CD14-positive monocyte (primary cell): ENCODE measurements at regions not wholly inside any gene's neighbourhood (a gene's known extent, or its start where the extent isn't known, plus 50 kb on each side); places are given as distances from the start of the nearest gene placed in this dataset.

Experiments used
- DNase-seq, 3 donors: peaks; one replicate each; pipeline ENCODE4 v3.0.0-alpha.2; 2011 to 2022
- H2AFZ ChIP-seq: 2 replicates; pipeline ENCODE4 v1.6.0; 2012; ENCODE audit warnings: mild to moderate bottlenecking, low read depth, low read length, inconsistent platforms; ENCODE audit not compliant: insufficient read depth, poor library complexity, severe bottlenecking
- H3K27ac ChIP-seq, 2 donors: 1 replicate in 1 of 2; 2 replicates in 1 of 2; pipeline ENCODE4 v1.5.1; 2012 to 2013; ENCODE audit warnings: low read length in 2 of 2, control low read depth in 1 of 2, inconsistent platforms in 1 of 2, low read depth in 1 of 2, mild to moderate bottlenecking in 1 of 2
- H3K27me3 ChIP-seq, 2 donors: one replicate each; pipeline versions ENCODE4 v1.6.0 to v1.6.1; 2011 to 2013; ENCODE audit warnings: low read length in 2 of 2; ENCODE audit not compliant: control insufficient read depth in 2 of 2, insufficient read depth in 2 of 2
- H3K36me3 ChIP-seq, 2 donors: replicated peaks in 1 of 2; 1 replicate in 1 of 2; 2 replicates in 1 of 2; pipeline versions ENCODE4 v1.5.1 to v1.6.1; 2012 to 2013; ENCODE audit warnings: low read length in 2 of 2, control low read depth in 1 of 2, inconsistent platforms in 1 of 2, mild to moderate bottlenecking in 1 of 2; ENCODE audit not compliant: insufficient read depth in 2 of 2, control insufficient read depth in 1 of 2
- H3K4me1 ChIP-seq, 2 donors: 1 replicate in 1 of 2; 2 replicates in 1 of 2; pipeline versions ENCODE4 v1.5.1 to v1.6.1; 2012 to 2013; ENCODE audit warnings: low read length in 2 of 2, control low read depth in 1 of 2, inconsistent platforms in 1 of 2, mild to moderate bottlenecking in 1 of 2, moderate library complexity in 1 of 2; ENCODE audit not compliant: insufficient read depth in 2 of 2, control insufficient read depth in 1 of 2
- H3K4me2 ChIP-seq: replicated peaks from 2 replicates; pipeline ENCODE3; 2012; ENCODE audit warnings: low read length, moderate library complexity, mild to moderate bottlenecking; ENCODE audit not compliant: poor library complexity, severe bottlenecking; ENCODE audit errors: extremely low read depth
- H3K4me3 ChIP-seq, 3 experiments: fragments of 200-600 bp in 1 of 3; sonication (generic) in 1 of 3; replicated peaks in 1 of 3; 1 replicate in 2 of 3; 2 replicates in 1 of 3; pipeline ENCODE4 v1.5.1; 2011 to 2013; ENCODE audit warnings: low read length in 3 of 3, mild to moderate bottlenecking in 3 of 3, control low read depth in 2 of 3, low read depth in 2 of 3, inconsistent platforms in 1 of 3, moderate library complexity in 1 of 3
- H3K79me2 ChIP-seq: 2 replicates; pipeline ENCODE4 v1.6.0; 2012; ENCODE audit warnings: mild to moderate bottlenecking, control low read depth, inconsistent platforms, low read length, moderate library complexity; ENCODE audit not compliant: insufficient read depth
- H3K9ac ChIP-seq: 2 replicates; pipeline ENCODE4 v1.6.0; 2017; ENCODE audit warnings: low read length, mild to moderate bottlenecking; ENCODE audit not compliant: insufficient read depth, poor library complexity, severe bottlenecking
- H3K9me3 ChIP-seq, 2 donors: replicated peaks in 1 of 2; 1 replicate in 1 of 2; 2 replicates in 1 of 2; pipeline versions ENCODE4 v1.5.1 to v1.6.1; 2012 to 2013; ENCODE audit warnings: low read length in 2 of 2, control low read depth in 1 of 2; ENCODE audit not compliant: control insufficient read depth in 1 of 2, insufficient read depth in 1 of 2
- H4K20me1 ChIP-seq: 2 replicates; pipeline ENCODE4 v1.6.0; 2012; ENCODE audit warnings: mild to moderate bottlenecking, low read length, control low read depth, moderate library complexity; ENCODE audit not compliant: insufficient read depth
- H3K27ac Mint-ChIP-seq, 7 donors: one replicate each; pipeline ENCODE4 v1.8.0; 2020; ENCODE audit warnings: mild to moderate bottlenecking in 7 of 7, mixed read lengths in 7 of 7, moderate library complexity in 6 of 7, inconsistent platforms in 2 of 7
- H3K27me3 Mint-ChIP-seq, 3 donors: one replicate each; pipeline ENCODE4 v1.8.0; 2021 to 2022; ENCODE audit warnings: low read depth in 3 of 3, mild to moderate bottlenecking in 3 of 3, mixed read lengths in 3 of 3, moderate library complexity in 3 of 3, inconsistent platforms in 1 of 3
- H3K36me3 Mint-ChIP-seq, 2 donors: one replicate each; pipeline ENCODE4 v1.8.0; 2020; ENCODE audit warnings: mixed read lengths in 2 of 2, inconsistent platforms in 1 of 2, mild to moderate bottlenecking in 1 of 2
- H3K4me1 Mint-ChIP-seq: one replicate; pipeline ENCODE4 v1.8.0; 2020; ENCODE audit warnings: mild to moderate bottlenecking, mixed read lengths
- H3K4me3 Mint-ChIP-seq, 2 donors: one replicate each; pipeline ENCODE4 v1.8.0; 2020; ENCODE audit warnings: mild to moderate bottlenecking in 2 of 2, mixed read lengths in 2 of 2, moderate library complexity in 1 of 2
- H3K9me3 Mint-ChIP-seq, 7 donors: one replicate each; pipeline ENCODE4 v1.8.0; 2020 to 2022; ENCODE audit warnings: mixed read lengths in 7 of 7, mild to moderate bottlenecking in 6 of 7, moderate library complexity in 6 of 7, inconsistent platforms in 2 of 7
- WGBS: methylation state at CpG from one replicate; pipeline ENCODE4 v1.1.5; 2013; ENCODE audit warnings: missing lambda C conversion rate; ENCODE audit not compliant: insufficient coverage; 5-methylcytosine and 5-hydroxymethylcytosine counted together
- intact Hi-C, 2 donors: fragments of 100-400 bp; cut with micrococcal nuclease; formaldehyde crosslinking; loops; one replicate each; pipeline versions ENCODE4 v1.15.0 to v1.15.1; 2023
- TF ChIP-seq, protein P1 (sequence below): fragments of 200-600 bp; IDR thresholded peaks from one replicate; pipeline ENCODE4 v1.8.0; 2022; ENCODE audit warnings: antibody characterized with exemption, mild to moderate bottlenecking

DNA sequence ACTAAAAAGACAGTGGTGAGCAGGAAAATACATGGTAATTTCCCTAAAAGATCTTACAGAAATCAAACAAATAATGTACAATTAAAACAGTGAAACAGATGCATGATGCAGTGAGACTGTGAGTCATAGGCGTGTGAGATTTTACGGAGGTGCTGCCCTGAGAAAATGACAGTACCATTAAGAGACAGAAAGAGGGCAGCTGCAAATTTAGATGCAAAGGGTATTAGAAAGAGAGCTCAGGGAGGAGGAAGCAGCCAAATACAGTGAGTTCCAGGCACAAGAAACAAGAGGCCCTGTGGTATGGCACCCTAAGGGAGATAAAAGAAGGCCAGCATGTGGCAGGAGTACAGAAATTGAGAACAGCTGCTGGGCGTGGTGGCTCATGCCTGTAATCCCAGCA is 88.5 kb upstream of the FIBIN start:
- intact Hi-C loops = no loop called here
- 81% methylated on average over 3 of the region's 3 CpGs for WGBS
- Histone ChIP-seq H3K27me3 (no peaks in the 10 kb centered on the region), H3K4me3 (no peak overlapping the region), H3K36me3 (no peaks in the 10 kb centered on the region), H4K20me1 (no peaks in the 10 kb centered on the region), H3K4me2 (no peak overlapping the region), H3K79me2 (no peaks in the 10 kb centered on the region), H2AFZ (no peak overlapping the region), H3K4me1 (no peaks in the 10 kb centered on the region), H3K27ac (no peak overlapping the region), H3K9ac (no peak overlapping the region), H3K9me3 (no peaks in the 10 kb centered on the region)
- DNase-seq = no peak
- Mint-ChIP-seq H3K27me3 (no peaks in the 10 kb centered on the region), H3K9me3 (peaks cover 0 to 5% (median 0%) of the 10 kb centered on the region in 7 donors), H3K36me3 (no peaks in the 10 kb centered on the region), H3K4me3 (no peak overlapping the region), H3K4me1 (no peaks in the 10 kb centered on the region), H3K27ac (no peak overlapping the region)
- TF ChIP-seq, protein P1, sequence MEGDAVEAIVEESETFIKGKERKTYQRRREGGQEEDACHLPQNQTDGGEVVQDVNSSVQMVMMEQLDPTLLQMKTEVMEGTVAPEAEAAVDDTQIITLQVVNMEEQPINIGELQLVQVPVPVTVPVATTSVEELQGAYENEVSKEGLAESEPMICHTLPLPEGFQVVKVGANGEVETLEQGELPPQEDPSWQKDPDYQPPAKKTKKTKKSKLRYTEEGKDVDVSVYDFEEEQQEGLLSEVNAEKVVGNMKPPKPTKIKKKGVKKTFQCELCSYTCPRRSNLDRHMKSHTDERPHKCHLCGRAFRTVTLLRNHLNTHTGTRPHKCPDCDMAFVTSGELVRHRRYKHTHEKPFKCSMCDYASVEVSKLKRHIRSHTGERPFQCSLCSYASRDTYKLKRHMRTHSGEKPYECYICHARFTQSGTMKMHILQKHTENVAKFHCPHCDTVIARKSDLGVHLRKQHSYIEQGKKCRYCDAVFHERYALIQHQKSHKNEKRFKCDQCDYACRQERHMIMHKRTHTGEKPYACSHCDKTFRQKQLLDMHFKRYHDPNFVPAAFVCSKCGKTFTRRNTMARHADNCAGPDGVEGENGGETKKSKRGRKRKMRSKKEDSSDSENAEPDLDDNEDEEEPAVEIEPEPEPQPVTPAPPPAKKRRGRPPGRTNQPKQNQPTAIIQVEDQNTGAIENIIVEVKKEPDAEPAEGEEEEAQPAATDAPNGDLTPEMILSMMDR = no peak

DNA sequence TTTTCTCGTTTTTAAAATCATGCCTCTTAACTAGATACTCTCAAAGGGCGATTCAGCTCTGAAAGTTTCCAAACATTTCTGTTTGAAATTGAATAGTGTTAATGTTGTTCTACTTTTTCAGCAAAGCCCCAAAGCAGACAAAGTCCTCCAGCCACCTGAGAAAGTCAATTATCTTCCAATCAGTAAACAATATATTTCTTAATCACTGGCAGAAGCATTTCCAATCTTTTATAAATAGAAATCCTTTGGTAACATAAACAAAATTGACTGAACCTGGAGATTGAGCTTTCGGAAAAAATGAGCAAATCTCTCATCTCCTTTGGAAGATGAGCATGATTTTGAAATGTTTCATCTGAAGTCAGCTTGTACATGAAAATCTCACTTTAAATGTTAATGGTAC is 84.4 kb upstream of the FIBIN start:
- intact Hi-C loops = no loop called here
- Histone ChIP-seq H3K4me1 (no peaks in the 10 kb centered on the region), H3K9ac (no peak overlapping the region), H2AFZ (no peak overlapping the region), H3K27ac (no peak overlapping the region), H3K4me3 (no peak overlapping the region), H3K9me3 (no peaks in the 10 kb centered on the region), H3K79me2 (no peaks in the 10 kb centered on the region), H3K4me2 (no peak overlapping the region), H3K27me3 (no peaks in the 10 kb centered on the region), H4K20me1 (no peaks in the 10 kb centered on the region), H3K36me3 (no peaks in the 10 kb centered on the region)
- TF ChIP-seq, protein P1 = no peak
- no CpG with 5 or more reads among the region's 3 CpGs for WGBS
- no peaks in the 10 kb centered on the region for H3K27me3 Mint-ChIP-seq
- no peaks in the 10 kb centered on the region for H3K36me3 Mint-ChIP-seq
- no peaks in the 10 kb centered on the region for H3K4me1 Mint-ChIP-seq
- H3K27ac Mint-ChIP-seq = no peak overlapping the region
- no peak for DNase-seq
- no peak overlapping the region for H3K4me3 Mint-ChIP-seq
- H3K9me3 Mint-ChIP-seq = peaks cover 0 to 7% (median 2%) of the 10 kb centered on the region in 7 donors
